Choroid plexus epithelial cell (primary cell): ENCODE measurements at regions not wholly inside any gene's neighbourhood (a gene's known extent, or its start where the extent isn't known, plus 50 kb on each side); places are given as distances from the start of the nearest gene placed in this dataset.

Experiments
- DNase-seq: peaks from one replicate; pipeline ENCODE4 v3.0.0-alpha.2; 2010; ENCODE audit warnings: low read depth
- H3K4me3 ChIP-seq: 2 replicates; pipeline ENCODE4 v1.5.1; 2011; ENCODE audit warnings: low read depth, mild to moderate bottlenecking, control low read depth, low read length, moderate library complexity
- CTCF ChIP-seq: conservative IDR thresholded peaks from 2 replicates; pipeline ENCODE4 v1.5.1; 2011; ENCODE audit warnings: low read depth, mild to moderate bottlenecking, control low read depth, inconsistent platforms, low read length, moderate library complexity

DNA sequence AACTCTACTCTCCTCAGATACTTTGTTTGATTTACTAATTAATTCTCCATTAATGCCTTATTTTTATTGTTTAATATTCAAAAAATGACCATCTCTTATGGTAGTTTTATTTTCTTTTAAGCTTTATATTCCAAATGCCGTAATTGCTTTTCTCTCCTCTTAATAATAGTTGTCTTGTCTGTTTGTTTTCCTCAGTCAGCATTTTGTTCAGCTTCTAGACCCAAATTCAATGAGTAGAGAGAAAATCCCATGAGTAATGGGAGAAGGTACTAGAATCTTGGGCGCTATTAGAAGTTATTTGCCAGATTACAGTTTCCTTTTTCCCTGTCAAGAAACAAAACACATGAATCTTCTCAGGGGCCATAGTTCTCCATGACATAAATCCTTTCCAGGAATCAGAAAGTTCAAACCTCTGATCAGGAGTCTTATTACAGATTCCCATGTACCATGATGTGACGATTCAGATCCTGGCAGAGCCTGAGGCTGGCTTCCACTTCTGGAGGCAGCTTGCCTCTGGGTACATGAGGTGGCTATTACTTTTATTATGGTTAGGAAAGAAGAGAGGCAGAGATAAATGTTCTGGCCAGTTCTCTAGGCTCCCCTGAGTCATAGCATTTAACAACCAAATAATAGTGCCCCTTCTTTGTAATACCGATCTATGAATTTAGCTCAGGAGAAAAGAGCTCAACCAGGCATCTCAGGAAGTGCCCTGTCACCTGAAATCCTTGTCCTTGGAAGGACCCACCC lies 485.1 kb upstream of the SETBP1 start:
- DNase-seq: no peak
- no peak overlapping the region for H3K4me3 ChIP-seq
- no peak for TF ChIP-seq CTCF

DNA sequence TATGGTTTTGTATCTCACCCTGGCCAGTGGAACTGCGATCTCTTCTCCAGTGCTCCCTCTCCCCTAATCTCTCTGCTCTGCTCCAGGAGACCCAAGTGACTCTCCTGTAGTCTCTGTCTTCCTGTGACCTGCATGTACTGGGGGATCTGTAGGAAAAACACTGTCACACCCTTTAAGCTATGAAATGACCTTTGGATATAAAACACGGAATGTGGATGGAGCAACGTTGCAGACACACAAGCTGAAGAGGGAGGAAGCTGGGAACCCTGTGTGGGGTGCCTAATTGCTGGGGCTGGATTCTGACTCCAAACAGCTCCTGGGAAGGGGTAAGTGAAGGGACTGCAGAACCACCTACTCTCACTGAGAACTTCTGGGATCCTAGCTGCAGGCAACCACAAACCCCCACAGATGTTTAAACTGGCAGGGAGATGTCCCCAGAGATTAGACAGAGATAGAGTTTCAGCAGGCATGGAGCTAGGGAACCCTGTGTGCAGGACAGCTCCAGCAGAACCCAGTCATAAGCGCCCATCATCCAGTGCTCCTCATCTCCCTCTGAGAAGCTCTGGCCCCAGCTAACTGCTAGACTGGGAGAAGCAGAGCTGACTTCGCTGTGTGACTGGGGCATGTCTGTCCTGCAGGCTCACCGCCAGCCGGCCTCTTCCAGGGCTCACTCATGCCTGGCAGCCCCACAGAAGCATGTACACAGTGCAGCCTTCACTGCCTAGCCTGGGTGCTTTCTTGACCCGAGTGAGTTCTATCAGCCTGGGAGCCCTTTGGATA lies 482.7 kb upstream of the SETBP1 start:
- peak; percentile 23 for DNase-seq
- no peak for TF ChIP-seq CTCF
- no peak overlapping the region for H3K4me3 ChIP-seq

- no peak for TF ChIP-seq CTCF
- no peak for DNase-seq
- no peak overlapping the region for H3K4me3 ChIP-seq
These were observed 481.9 kb upstream of the SETBP1 start for GRCh38 chr18:44198612-44199284.

- no peak overlapping the region for H3K4me3 ChIP-seq
- no peak for DNase-seq
- TF ChIP-seq CTCF: no peak
These were observed 467.4 kb upstream of the SETBP1 start for GRCh38 chr18:44213293-44213692.

- DNase-seq: no peak
- TF ChIP-seq CTCF: no peak
- H3K4me3 ChIP-seq: no peak overlapping the region
These were observed 466.3 kb upstream of the SETBP1 start for GRCh38 chr18:44214396-44214795.

- no peak for TF ChIP-seq CTCF
- no peak overlapping the region for H3K4me3 ChIP-seq
- DNase-seq: no peak
These were observed 464.5 kb upstream of the SETBP1 start for GRCh38 chr18:44216169-44216568.
